HEK293 (cell line): ENCODE measurements at regions not wholly inside any gene's neighbourhood (a gene's known extent, or its start where the extent isn't known, plus 50 kb on each side); places are given as distances from the start of the nearest gene placed in this dataset.
A peak's percentile ranks its signal among the peaks of the same experiment; 100 is the strongest.

Experiments used
- ELK4 ChIP-seq: IDR thresholded peaks from 2 replicates; pipeline ENCODE4 v1.6.1; 2011; ENCODE audit warnings: mild to moderate bottlenecking, low read depth, low read length, borderline replicate concordance
- GLI2 ChIP-seq: fragments of 450-650 bp; formaldehyde crosslinking; IDR thresholded peaks from 2 replicates; pipeline ENCODE4; 2017; ENCODE audit warnings: missing biosample characterization, missing genetic modification characterization, low read depth, borderline replicate concordance
- KLF17 ChIP-seq: fragments of 450-650 bp; formaldehyde crosslinking; IDR thresholded peaks from 2 replicates; pipeline ENCODE4 v1.5.1; 2016; ENCODE audit warnings: missing biosample characterization, missing genetic modification characterization
- PRDM1 ChIP-seq: fragments of 450-650 bp; formaldehyde crosslinking; IDR thresholded peaks from 2 replicates; pipeline ENCODE4; 2016; ENCODE audit warnings: missing biosample characterization, missing genetic modification characterization
- TCF7L2 ChIP-seq: IDR thresholded peaks from 2 replicates; pipeline ENCODE4 v1.6.1; 2011; ENCODE audit warnings: low read depth, mild to moderate bottlenecking, inconsistent platforms, low read length, moderate library complexity, borderline replicate concordance
- ZFP41 ChIP-seq: fragments of 450-650 bp; formaldehyde crosslinking; IDR thresholded peaks from 2 replicates; pipeline ENCODE4 v1.5.1; 2016; ENCODE audit warnings: missing biosample characterization, missing genetic modification characterization, borderline replicate concordance
- ZIC2 ChIP-seq: fragments of 450-650 bp; formaldehyde crosslinking; IDR thresholded peaks from 2 replicates; pipeline ENCODE4 v1.5.1; 2016; ENCODE audit warnings: missing biosample characterization, missing genetic modification characterization
- ZNF112 ChIP-seq: fragments of 450-650 bp; formaldehyde crosslinking; IDR thresholded peaks from 2 replicates; pipeline ENCODE4 v1.5.0; 2017; ENCODE audit warnings: missing biosample characterization, missing genetic modification characterization
- ZNF174 ChIP-seq: fragments of 450-650 bp; formaldehyde crosslinking; IDR thresholded peaks from 2 replicates; pipeline ENCODE4 v1.5.0; 2017; ENCODE audit warnings: missing biosample characterization, mild to moderate bottlenecking, missing genetic modification characterization
- ZNF23 ChIP-seq: fragments of 450-650 bp; formaldehyde crosslinking; IDR thresholded peaks from 2 replicates; pipeline ENCODE4 v1.5.1; 2016; ENCODE audit warnings: missing biosample characterization, missing genetic modification characterization, borderline replicate concordance
- ZNF24 ChIP-seq: fragments of 450-650 bp; formaldehyde crosslinking; IDR thresholded peaks from 2 replicates; pipeline ENCODE4 v1.5.1; 2016; ENCODE audit warnings: missing biosample characterization, missing genetic modification characterization
- ZNF350 ChIP-seq: fragments of 450-650 bp; formaldehyde crosslinking; IDR thresholded peaks from 2 replicates; pipeline ENCODE4 v1.5.0; 2017; ENCODE audit warnings: missing biosample characterization, mild to moderate bottlenecking, missing genetic modification characterization
- ZNF561 ChIP-seq: fragments of 450-650 bp; IDR thresholded peaks from 2 replicates; pipeline ENCODE4 v1.5.1; 2018; ENCODE audit warnings: missing biosample characterization, missing genetic modification characterization, borderline replicate concordance
- ZNF624 ChIP-seq: fragments of 450-650 bp; formaldehyde crosslinking; IDR thresholded peaks from 2 replicates; pipeline ENCODE4 v1.5.1; 2017; ENCODE audit warnings: missing biosample characterization, missing genetic modification characterization
- ZNF645 ChIP-seq: fragments of 450-650 bp; formaldehyde crosslinking; IDR thresholded peaks from 2 replicates; pipeline ENCODE4; 2016; ENCODE audit warnings: missing biosample characterization, missing genetic modification characterization
- ZNF677 ChIP-seq: fragments of 450-650 bp; IDR thresholded peaks from 2 replicates; pipeline ENCODE4 v1.5.0; 2018; ENCODE audit warnings: missing biosample characterization, mild to moderate bottlenecking, missing genetic modification characterization, moderate library complexity
- ZNF701 ChIP-seq: fragments of 450-650 bp; formaldehyde crosslinking; IDR thresholded peaks from 2 replicates; pipeline ENCODE4 v1.5.1; 2016; ENCODE audit warnings: missing biosample characterization, missing genetic modification characterization
- ZNF76 ChIP-seq: fragments of 450-650 bp; formaldehyde crosslinking; IDR thresholded peaks from 2 replicates; pipeline ENCODE4; 2016; ENCODE audit warnings: low read depth, missing biosample characterization, missing genetic modification characterization, borderline replicate concordance
- ZNF843 ChIP-seq: fragments of 450-650 bp; formaldehyde crosslinking; IDR thresholded peaks from 2 replicates; pipeline ENCODE4 v1.5.1; 2016; ENCODE audit warnings: missing biosample characterization, missing genetic modification characterization
- ZXDB ChIP-seq: fragments of 450-650 bp; formaldehyde crosslinking; IDR thresholded peaks from 2 replicates; pipeline ENCODE4 v1.5.1; 2016; ENCODE audit warnings: missing biosample characterization, missing genetic modification characterization
- TF ChIP-seq, protein P1 (sequence below): fragments of 450-650 bp; formaldehyde crosslinking; IDR thresholded peaks from 2 replicates; pipeline ENCODE4 v1.5.1; 2016; ENCODE audit warnings: missing biosample characterization, missing genetic modification characterization
- TF ChIP-seq, protein P2 (sequence below): fragments of 450-650 bp; IDR thresholded peaks from 2 replicates; pipeline ENCODE4 v1.5.1; 2018; ENCODE audit warnings: missing biosample characterization, mild to moderate bottlenecking, missing genetic modification characterization
- TF ChIP-seq, protein P3 (sequence below): fragments of 450-650 bp; formaldehyde crosslinking; IDR thresholded peaks from 2 replicates; pipeline ENCODE4 v1.5.1; 2016; ENCODE audit warnings: missing biosample characterization, missing genetic modification characterization
- TF ChIP-seq, protein P4 (sequence below): fragments of 450-650 bp; IDR thresholded peaks from 2 replicates; pipeline ENCODE4 v1.5.1; 2018; ENCODE audit warnings: missing biosample characterization, missing genetic modification characterization
- TF ChIP-seq, protein P5 (sequence below): fragments of 450-650 bp; formaldehyde crosslinking; IDR thresholded peaks from 2 replicates; pipeline ENCODE4 v1.5.1; 2016; ENCODE audit warnings: missing biosample characterization, missing genetic modification characterization, low read depth

GRCh38 chr16:77594799-77595596 is 127.3 kb upstream of the NUDT7 start (continued):
- TF ChIP-seq, protein P1, sequence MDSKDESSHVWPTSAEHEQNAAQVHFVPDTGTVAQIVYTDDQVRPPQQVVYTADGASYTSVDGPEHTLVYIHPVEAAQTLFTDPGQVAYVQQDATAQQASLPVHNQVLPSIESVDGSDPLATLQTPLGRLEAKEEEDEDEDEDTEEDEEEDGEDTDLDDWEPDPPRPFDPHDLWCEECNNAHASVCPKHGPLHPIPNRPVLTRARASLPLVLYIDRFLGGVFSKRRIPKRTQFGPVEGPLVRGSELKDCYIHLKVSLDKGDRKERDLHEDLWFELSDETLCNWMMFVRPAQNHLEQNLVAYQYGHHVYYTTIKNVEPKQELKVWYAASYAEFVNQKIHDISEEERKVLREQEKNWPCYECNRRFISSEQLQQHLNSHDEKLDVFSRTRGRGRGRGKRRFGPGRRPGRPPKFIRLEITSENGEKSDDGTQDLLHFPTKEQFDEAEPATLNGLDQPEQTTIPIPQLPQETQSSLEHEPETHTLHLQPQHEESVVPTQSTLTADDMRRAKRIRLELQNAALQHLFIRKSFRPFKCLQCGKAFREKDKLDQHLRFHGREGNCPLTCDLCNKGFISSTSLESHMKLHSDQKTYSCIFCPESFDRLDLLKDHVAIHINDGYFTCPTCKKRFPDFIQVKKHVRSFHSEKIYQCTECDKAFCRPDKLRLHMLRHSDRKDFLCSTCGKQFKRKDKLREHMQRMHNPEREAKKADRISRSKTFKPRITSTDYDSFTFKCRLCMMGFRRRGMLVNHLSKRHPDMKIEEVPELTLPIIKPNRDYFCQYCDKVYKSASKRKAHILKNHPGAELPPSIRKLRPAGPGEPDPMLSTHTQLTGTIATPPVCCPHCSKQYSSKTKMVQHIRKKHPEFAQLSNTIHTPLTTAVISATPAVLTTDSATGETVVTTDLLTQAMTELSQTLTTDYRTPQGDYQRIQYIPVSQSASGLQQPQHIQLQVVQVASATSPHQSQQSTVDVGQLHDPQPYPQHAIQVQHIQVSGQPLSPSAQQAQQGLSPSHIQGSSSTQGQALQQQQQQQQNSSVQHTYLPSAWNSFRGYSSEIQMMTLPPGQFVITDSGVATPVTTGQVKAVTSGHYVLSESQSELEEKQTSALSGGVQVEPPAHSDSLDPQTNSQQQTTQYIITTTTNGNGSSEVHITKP (tag by site-specific recombination): no peak
- TF ChIP-seq ZNF645 (tag by site-specific recombination) (no peak), KLF17 (0 out of 2 replicates have a peak, but pooled peaks have one; percentile 18), ZNF76 (0 out of 2 replicates have a peak, but pooled peaks have one; percentile 26), ZNF701 (tag by site-specific recombination) (no peak), ZFP41 (tag by site-specific recombination) (no peak), ELK4 (no peak), ZXDB (tag by site-specific recombination) (peak; percentile 36; the same call in 1 of the 2 replicates), TCF7L2 (peak; percentile 88; the same call in 1 of the 2 replicates), ZNF112 (tag by site-specific recombination) (no peak), PRDM1 (tag by site-specific recombination) (no peak), ZNF843 (tag by site-specific recombination) (peak; percentile 94), ZNF23 (tag by site-specific recombination) (no peak), GLI2 (tag by site-specific recombination) (no peak; the same call in 1 of the 2 replicates), ZIC2 (tag by site-specific recombination) (peak; percentile 69), ZNF624 (tag by site-specific recombination) (no peak), ZNF350 (tag by site-specific recombination) (no peak), ZNF561 (tag by site-specific recombination) (peak; percentile 93), ZNF174 (tag by site-specific recombination) (no peak), ZNF677 (tag by site-specific recombination) (no peak), ZNF24 (tag by site-specific recombination) (no peak)
- TF ChIP-seq, protein P2, sequence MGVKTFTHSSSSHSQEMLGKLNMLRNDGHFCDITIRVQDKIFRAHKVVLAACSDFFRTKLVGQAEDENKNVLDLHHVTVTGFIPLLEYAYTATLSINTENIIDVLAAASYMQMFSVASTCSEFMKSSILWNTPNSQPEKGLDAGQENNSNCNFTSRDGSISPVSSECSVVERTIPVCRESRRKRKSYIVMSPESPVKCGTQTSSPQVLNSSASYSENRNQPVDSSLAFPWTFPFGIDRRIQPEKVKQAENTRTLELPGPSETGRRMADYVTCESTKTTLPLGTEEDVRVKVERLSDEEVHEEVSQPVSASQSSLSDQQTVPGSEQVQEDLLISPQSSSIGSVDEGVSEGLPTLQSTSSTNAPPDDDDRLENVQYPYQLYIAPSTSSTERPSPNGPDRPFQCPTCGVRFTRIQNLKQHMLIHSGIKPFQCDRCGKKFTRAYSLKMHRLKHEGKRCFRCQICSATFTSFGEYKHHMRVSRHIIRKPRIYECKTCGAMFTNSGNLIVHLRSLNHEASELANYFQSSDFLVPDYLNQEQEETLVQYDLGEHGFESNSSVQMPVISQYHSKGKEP (tag by site-specific recombination): peak; percentile 14; the same call in 1 of the 2 replicates
- TF ChIP-seq, protein P3, sequence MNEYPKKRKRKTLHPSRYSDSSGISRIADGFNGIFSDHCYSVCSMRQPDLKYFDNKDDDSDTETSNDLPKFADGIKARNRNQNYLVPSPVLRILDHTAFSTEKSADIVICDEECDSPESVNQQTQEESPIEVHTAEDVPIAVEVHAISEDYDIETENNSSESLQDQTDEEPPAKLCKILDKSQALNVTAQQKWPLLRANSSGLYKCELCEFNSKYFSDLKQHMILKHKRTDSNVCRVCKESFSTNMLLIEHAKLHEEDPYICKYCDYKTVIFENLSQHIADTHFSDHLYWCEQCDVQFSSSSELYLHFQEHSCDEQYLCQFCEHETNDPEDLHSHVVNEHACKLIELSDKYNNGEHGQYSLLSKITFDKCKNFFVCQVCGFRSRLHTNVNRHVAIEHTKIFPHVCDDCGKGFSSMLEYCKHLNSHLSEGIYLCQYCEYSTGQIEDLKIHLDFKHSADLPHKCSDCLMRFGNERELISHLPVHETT (tag by site-specific recombination): 0 out of 2 replicates have a peak, but pooled peaks have one; percentile 26
- TF ChIP-seq, protein P4, sequence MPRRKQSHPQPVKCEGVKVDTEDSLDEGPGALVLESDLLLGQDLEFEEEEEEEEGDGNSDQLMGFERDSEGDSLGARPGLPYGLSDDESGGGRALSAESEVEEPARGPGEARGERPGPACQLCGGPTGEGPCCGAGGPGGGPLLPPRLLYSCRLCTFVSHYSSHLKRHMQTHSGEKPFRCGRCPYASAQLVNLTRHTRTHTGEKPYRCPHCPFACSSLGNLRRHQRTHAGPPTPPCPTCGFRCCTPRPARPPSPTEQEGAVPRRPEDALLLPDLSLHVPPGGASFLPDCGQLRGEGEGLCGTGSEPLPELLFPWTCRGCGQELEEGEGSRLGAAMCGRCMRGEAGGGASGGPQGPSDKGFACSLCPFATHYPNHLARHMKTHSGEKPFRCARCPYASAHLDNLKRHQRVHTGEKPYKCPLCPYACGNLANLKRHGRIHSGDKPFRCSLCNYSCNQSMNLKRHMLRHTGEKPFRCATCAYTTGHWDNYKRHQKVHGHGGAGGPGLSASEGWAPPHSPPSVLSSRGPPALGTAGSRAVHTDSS (tag by site-specific recombination): no peak
- TF ChIP-seq, protein P5, sequence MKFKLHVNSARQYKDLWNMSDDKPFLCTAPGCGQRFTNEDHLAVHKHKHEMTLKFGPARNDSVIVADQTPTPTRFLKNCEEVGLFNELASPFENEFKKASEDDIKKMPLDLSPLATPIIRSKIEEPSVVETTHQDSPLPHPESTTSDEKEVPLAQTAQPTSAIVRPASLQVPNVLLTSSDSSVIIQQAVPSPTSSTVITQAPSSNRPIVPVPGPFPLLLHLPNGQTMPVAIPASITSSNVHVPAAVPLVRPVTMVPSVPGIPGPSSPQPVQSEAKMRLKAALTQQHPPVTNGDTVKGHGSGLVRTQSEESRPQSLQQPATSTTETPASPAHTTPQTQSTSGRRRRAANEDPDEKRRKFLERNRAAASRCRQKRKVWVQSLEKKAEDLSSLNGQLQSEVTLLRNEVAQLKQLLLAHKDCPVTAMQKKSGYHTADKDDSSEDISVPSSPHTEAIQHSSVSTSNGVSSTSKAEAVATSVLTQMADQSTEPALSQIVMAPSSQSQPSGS (tag by site-specific recombination): no peak
